Liver (tissue), 3 donors: ENCODE measurements at regions not wholly inside any gene's neighbourhood (a gene's known extent, or its start where the extent isn't known, plus 50 kb on each side); places are given as distances from the start of the nearest gene placed in this dataset.

Experiments
- FOXA1 ChIP-seq: IDR thresholded peaks from 2 replicates; pipeline ENCODE4 v1.6.1; 2016; ENCODE audit warnings: antibody characterized with exemption
- GABPA ChIP-seq, 2 donors: IDR thresholded peaks in 1 of 2; conservative IDR thresholded peaks in 1 of 2; 2 replicates each; pipeline ENCODE4 v1.6.1; 2016; ENCODE audit warnings: antibody characterized with exemption in 2 of 2, mild to moderate bottlenecking in 1 of 2, moderate library complexity in 1 of 2
- HNF4G ChIP-seq: IDR thresholded peaks from 2 replicates; pipeline ENCODE4 v1.6.1; 2016; ENCODE audit warnings: antibody characterized with exemption
- JUND ChIP-seq, 2 donors: IDR thresholded peaks; 2 replicates each; pipeline ENCODE4 v1.6.1; 2016; ENCODE audit warnings: antibody characterized with exemption in 2 of 2
- MAX ChIP-seq: IDR thresholded peaks from 2 replicates; pipeline ENCODE4 v1.6.1; 2016; ENCODE audit warnings: antibody characterized with exemption
- NR2F2 ChIP-seq: IDR thresholded peaks from 2 replicates; pipeline ENCODE4 v1.6.1; 2016; ENCODE audit warnings: antibody characterized with exemption
- RAD21 ChIP-seq, 2 donors: IDR thresholded peaks; 2 replicates each; pipeline ENCODE4 v1.6.1; 2016; ENCODE audit warnings: antibody characterized with exemption in 2 of 2, mild to moderate bottlenecking in 2 of 2
- RXRA ChIP-seq, 2 donors: IDR thresholded peaks; 2 replicates each; pipeline ENCODE4 v1.6.1; 2017 to 2018; ENCODE audit warnings: antibody characterized with exemption in 2 of 2, mild to moderate bottlenecking in 1 of 2
- SP1 ChIP-seq: IDR thresholded peaks from 2 replicates; pipeline ENCODE4 v1.6.1; 2018; ENCODE audit warnings: antibody characterized with exemption, mild to moderate bottlenecking
- TAF1 ChIP-seq: conservative IDR thresholded peaks from 2 replicates; pipeline ENCODE4 v1.6.1; 2016; ENCODE audit warnings: antibody characterized with exemption, mild to moderate bottlenecking
- YY1 ChIP-seq: IDR thresholded peaks from 2 replicates; pipeline ENCODE4 v1.6.1; 2016; ENCODE audit warnings: antibody characterized with exemption, mild to moderate bottlenecking
- TF ChIP-seq, protein P1 (sequence below): fragments of 150-350 bp; IDR thresholded peaks from 2 replicates; pipeline ENCODE4 v1.5.1; 2017; ENCODE audit warnings: improper control_type of control experiment, low read depth, low read length; ENCODE audit not compliant: missing input control
- TF ChIP-seq, protein P2 (sequence below): IDR thresholded peaks from 2 replicates; pipeline ENCODE4 v1.6.1; 2016; ENCODE audit warnings: antibody characterized with exemption, mild to moderate bottlenecking
- TF ChIP-seq, protein P3 (sequence below): IDR thresholded peaks from 2 replicates; pipeline ENCODE4 v1.6.1; 2016; ENCODE audit warnings: antibody characterized with exemption
- donor health status: healthy.
- donor health status: healthy.

GRCh38 chr15:39279311-39279710, 301.6 kb upstream of the THBS1 start:
- TF ChIP-seq, protein P1, sequence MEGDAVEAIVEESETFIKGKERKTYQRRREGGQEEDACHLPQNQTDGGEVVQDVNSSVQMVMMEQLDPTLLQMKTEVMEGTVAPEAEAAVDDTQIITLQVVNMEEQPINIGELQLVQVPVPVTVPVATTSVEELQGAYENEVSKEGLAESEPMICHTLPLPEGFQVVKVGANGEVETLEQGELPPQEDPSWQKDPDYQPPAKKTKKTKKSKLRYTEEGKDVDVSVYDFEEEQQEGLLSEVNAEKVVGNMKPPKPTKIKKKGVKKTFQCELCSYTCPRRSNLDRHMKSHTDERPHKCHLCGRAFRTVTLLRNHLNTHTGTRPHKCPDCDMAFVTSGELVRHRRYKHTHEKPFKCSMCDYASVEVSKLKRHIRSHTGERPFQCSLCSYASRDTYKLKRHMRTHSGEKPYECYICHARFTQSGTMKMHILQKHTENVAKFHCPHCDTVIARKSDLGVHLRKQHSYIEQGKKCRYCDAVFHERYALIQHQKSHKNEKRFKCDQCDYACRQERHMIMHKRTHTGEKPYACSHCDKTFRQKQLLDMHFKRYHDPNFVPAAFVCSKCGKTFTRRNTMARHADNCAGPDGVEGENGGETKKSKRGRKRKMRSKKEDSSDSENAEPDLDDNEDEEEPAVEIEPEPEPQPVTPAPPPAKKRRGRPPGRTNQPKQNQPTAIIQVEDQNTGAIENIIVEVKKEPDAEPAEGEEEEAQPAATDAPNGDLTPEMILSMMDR: no peak
- TF ChIP-seq FOXA1: no peak
- TF ChIP-seq TAF1: no peak
- TF ChIP-seq RAD21 (IDR thresholded peaks at IDR 0.05): no peak
- no peak for TF ChIP-seq SP1
- TF ChIP-seq YY1: no peak
- no peak for TF ChIP-seq MAX
- no peak for TF ChIP-seq JUND (IDR thresholded peaks at IDR 0.05)
- TF ChIP-seq, protein P2, sequence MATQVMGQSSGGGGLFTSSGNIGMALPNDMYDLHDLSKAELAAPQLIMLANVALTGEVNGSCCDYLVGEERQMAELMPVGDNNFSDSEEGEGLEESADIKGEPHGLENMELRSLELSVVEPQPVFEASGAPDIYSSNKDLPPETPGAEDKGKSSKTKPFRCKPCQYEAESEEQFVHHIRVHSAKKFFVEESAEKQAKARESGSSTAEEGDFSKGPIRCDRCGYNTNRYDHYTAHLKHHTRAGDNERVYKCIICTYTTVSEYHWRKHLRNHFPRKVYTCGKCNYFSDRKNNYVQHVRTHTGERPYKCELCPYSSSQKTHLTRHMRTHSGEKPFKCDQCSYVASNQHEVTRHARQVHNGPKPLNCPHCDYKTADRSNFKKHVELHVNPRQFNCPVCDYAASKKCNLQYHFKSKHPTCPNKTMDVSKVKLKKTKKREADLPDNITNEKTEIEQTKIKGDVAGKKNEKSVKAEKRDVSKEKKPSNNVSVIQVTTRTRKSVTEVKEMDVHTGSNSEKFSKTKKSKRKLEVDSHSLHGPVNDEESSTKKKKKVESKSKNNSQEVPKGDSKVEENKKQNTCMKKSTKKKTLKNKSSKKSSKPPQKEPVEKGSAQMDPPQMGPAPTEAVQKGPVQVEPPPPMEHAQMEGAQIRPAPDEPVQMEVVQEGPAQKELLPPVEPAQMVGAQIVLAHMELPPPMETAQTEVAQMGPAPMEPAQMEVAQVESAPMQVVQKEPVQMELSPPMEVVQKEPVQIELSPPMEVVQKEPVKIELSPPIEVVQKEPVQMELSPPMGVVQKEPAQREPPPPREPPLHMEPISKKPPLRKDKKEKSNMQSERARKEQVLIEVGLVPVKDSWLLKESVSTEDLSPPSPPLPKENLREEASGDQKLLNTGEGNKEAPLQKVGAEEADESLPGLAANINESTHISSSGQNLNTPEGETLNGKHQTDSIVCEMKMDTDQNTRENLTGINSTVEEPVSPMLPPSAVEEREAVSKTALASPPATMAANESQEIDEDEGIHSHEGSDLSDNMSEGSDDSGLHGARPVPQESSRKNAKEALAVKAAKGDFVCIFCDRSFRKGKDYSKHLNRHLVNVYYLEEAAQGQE: no peak
- no peak for TF ChIP-seq RXRA (IDR thresholded peaks at IDR 0.05)
- TF ChIP-seq, protein P3, sequence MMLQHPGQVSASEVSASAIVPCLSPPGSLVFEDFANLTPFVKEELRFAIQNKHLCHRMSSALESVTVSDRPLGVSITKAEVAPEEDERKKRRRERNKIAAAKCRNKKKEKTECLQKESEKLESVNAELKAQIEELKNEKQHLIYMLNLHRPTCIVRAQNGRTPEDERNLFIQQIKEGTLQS: no peak
- TF ChIP-seq GABPA (IDR thresholded peaks at IDR 0.05 in 1 of 2, conservative IDR thresholded peaks at IDR 0.05 in 1 of 2): no peak
- TF ChIP-seq NR2F2: no peak
- no peak for TF ChIP-seq HNF4G
